Panc1 (cell line): ENCODE measurements at regions not wholly inside any gene's neighbourhood (a gene's known extent, or its start where the extent isn't known, plus 50 kb on each side); places are given as distances from the start of the nearest gene placed in this dataset.

Source experiments
- ATAC-seq: fragments of 200-7000 bp; cut with Tn5 transposase; 2 replicates; pipeline ENCODE4 v1.9.1; 2020; ENCODE audit warnings: mild to moderate bottlenecking, moderate library complexity
- BruUV-seq: library from RNA; stranded (reverse); fragments of 400-500 nt; replicated peaks from 2 replicates; lab custom pipeline; 2021; lab: Mats Ljungman, UMichigan
- CTCF ChIA-PET: fragments of 300-600 bp; sonication (Branson Sonifier 250); formaldehyde crosslinking; loops from one replicate; lab custom pipeline; 2022; ENCODE audit warnings: antibody characterized with exemption; lab: Charles Lee
- POLR2A ChIA-PET: fragments of 300-600 bp; sonication (Branson Sonifier 250); formaldehyde crosslinking; loops from one replicate; lab custom pipeline; 2022; ENCODE audit warnings: antibody characterized with exemption; lab: Charles Lee
- DNase-seq: peaks from one replicate; pipeline ENCODE4 v3.0.0-alpha.2; 2010; ENCODE audit warnings: low read depth, low spot score
- H3K27ac ChIP-seq: 2 replicates; pipeline ENCODE4 v1.5.1; 2011; ENCODE audit warnings: mild to moderate bottlenecking, low read length, inconsistent platforms
- H3K27me3 ChIP-seq: fragments of 200-500 bp; sonication (Bioruptor generic); 2 replicates; pipeline ENCODE4 v1.6.0; 2014; ENCODE audit warnings: low read length, inconsistent platforms; ENCODE audit not compliant: control insufficient read depth, insufficient read depth
- H3K36me3 ChIP-seq: fragments of 200-500 bp; sonication (Bioruptor generic); 2 replicates; pipeline ENCODE4 v1.5.1; 2014; ENCODE audit warnings: inconsistent platforms, mild to moderate bottlenecking, low read length, moderate library complexity; ENCODE audit not compliant: control insufficient read depth, insufficient read depth
- H3K4me1 ChIP-seq: 2 replicates; pipeline ENCODE4 v1.5.1; 2011; ENCODE audit warnings: inconsistent platforms, mild to moderate bottlenecking, low read length, moderate library complexity; ENCODE audit not compliant: control insufficient read depth, insufficient read depth
- H3K4me3 ChIP-seq, 2 experiments: 2 replicates each; pipeline ENCODE4 v1.5.1; 2011 to 2012; ENCODE audit warnings: low read depth in 2 of 2, low read length in 2 of 2, mild to moderate bottlenecking in 2 of 2, inconsistent platforms in 1 of 2, moderate library complexity in 1 of 2
- H3K9me3 ChIP-seq: fragments of 200-500 bp; sonication (Bioruptor generic); 2 replicates; pipeline ENCODE4 v1.5.1; 2014; ENCODE audit warnings: low read depth, mild to moderate bottlenecking, inconsistent platforms, low read length, moderate library complexity; ENCODE audit not compliant: control insufficient read depth, insufficient read depth
- CTCF ChIP-seq: fragments of 450-650 bp; IDR thresholded peaks from 2 replicates; pipeline ENCODE4 v1.5.1; 2017; ENCODE audit warnings: mild to moderate bottlenecking
- POLR2AphosphoS5 ChIP-seq: IDR thresholded peaks from 2 replicates; pipeline ENCODE4 v1.6.1; 2012; ENCODE audit warnings: mild to moderate bottlenecking, low read depth, low read length, moderate library complexity
- REST ChIP-seq, 2 experiments: IDR thresholded peaks; 2 replicates each; pipeline ENCODE4 v1.6.1; 2011 to 2012; ENCODE audit warnings: low read depth in 2 of 2, control low read depth in 1 of 2, low read length in 1 of 2, mild to moderate bottlenecking in 1 of 2, moderate library complexity in 1 of 2; ENCODE audit not compliant: insufficient read depth in 1 of 2
- SIN3A ChIP-seq: IDR thresholded peaks from 2 replicates; pipeline ENCODE4 v1.6.1; 2012; ENCODE audit warnings: low read depth, mild to moderate bottlenecking, low read length, moderate library complexity, borderline replicate concordance; ENCODE audit not compliant: insufficient read depth
- TCF7L2 ChIP-seq: IDR thresholded peaks from 2 replicates; pipeline ENCODE4 v1.6.1; 2011; ENCODE audit warnings: mild to moderate bottlenecking, low read depth, low read length, inconsistent platforms
- in situ Hi-C: cut with HindIII; loops from 2 replicates; pipeline ENCODE4 v1.10.0; 2016; ENCODE audit warnings: low sequenced_read_pairs, low pct_unique_long_range_greater_than_20kb
- intact Hi-C: fragments of 100-400 bp; cut with micrococcal nuclease; formaldehyde crosslinking; loops from one replicate; pipeline ENCODE4 v1.10.0; 2022; ENCODE audit not compliant: unreplicated experiment

GRCh38 chr10:25112016-25112415 lies 62.8 kb upstream of the GPR158 start:
- POLR2A ChIA-PET, result no interaction called here
- in situ Hi-C loops, result no loop called here
- no peaks in the 10 kb centered on the region for H3K27me3 ChIP-seq

More at GRCh38 chr10:25112016-25112415, 62.8 kb upstream of the GPR158 start:
- BruUV-seq, result no TSS peak
- intact Hi-C loops, result loop anchor here (2.0 to 10.0 kb wide), 2 partner anchors 115 to 593 kb away; no protein-coding TSS in a partner anchor
- CTCF ChIA-PET, result interaction anchor here (0.6 to 0.7 kb wide), 2 partner anchors 187 to 307 kb away, joined by 5 to 7 read pairs; no protein-coding TSS in a partner anchor
- no peak for ATAC-seq
- H3K27ac ChIP-seq, result no peak overlapping the region
- H3K4me1 ChIP-seq, result no peaks in the 10 kb centered on the region
- no peak for DNase-seq
- H3K36me3 ChIP-seq, result no peaks in the 10 kb centered on the region
- H3K9me3 ChIP-seq, result no peaks in the 10 kb centered on the region
- no peak overlapping the region for H3K4me3 ChIP-seq
- TF ChIP-seq CTCF, result no peak
- TF ChIP-seq REST (IDR thresholded peaks at IDR 0.05; ENCODE audit: insufficient read depth in 1 of 2, low read depth in 2 of 2, low read length in 1 of 2), result no peak
- no peak for TF ChIP-seq SIN3A
- TF ChIP-seq TCF7L2, result no peak
- no peak for TF ChIP-seq POLR2AphosphoS5
